ENCODE measurements at regions not wholly inside any gene's neighbourhood (a gene's known extent, or its start where the extent isn't known, plus 50 kb on each side); places are given as distances from the start of the nearest gene placed in this dataset.

- Histone ChIP-seq H3K4me3 (ENCODE audit: low read length in 3 of 3) (no peak overlapping the region), H3K27ac (ENCODE audit: low read depth in 2 of 2, low read length in 2 of 2) (no peak overlapping the region), H3K4me1 (ENCODE audit: control insufficient read depth in 2 of 3, insufficient read depth in 2 of 3, low read depth in 1 of 3, low read length in 3 of 3) (no peaks in the 10 kb centered on the region), H3K9ac (ENCODE audit: low read length in 3 of 3) (no peak overlapping the region), H3K27me3 (ENCODE audit: control insufficient read depth, insufficient read depth, low read length) (no peaks in the 10 kb centered on the region), H3K36me3 (ENCODE audit: control insufficient read depth in 2 of 3, insufficient read depth in 3 of 3, low read length in 3 of 3) (no peaks in the 10 kb centered on the region), H3K9me3 (ENCODE audit: control insufficient read depth in 2 of 3, insufficient read depth in 1 of 3, low read length in 3 of 3) (no peaks in the 10 kb centered on the region)
- TF ChIP-seq CTCF (IDR thresholded peaks at IDR 0.05; ENCODE audit: borderline replicate concordance, extremely low read depth, insufficient read depth): no peak
- DNase-seq: no peak
- FAIRE-seq: no peak
- intact Hi-C loops (cut with DNase I): no loop called here
These were observed 281.4 kb downstream of the SMOC2 start for GRCh38 chr6:168722397-168722796.

GRCh38 chr6:168721571-168721970 lies 280.6 kb downstream of the SMOC2 start:
- FAIRE-seq (no peak), DNase-seq (no peak)
- no peaks in the 10 kb centered on the region for H3K27me3 ChIP-seq (ENCODE audit: control insufficient read depth, insufficient read depth, low read length)
- no peak overlapping the region for H3K4me3 ChIP-seq (ENCODE audit: low read length in 3 of 3)
- H3K4me1 ChIP-seq (ENCODE audit: control insufficient read depth in 2 of 3, insufficient read depth in 2 of 3, low read depth in 1 of 3, low read length in 3 of 3): no peaks in the 10 kb centered on the region
- TF ChIP-seq CTCF (IDR thresholded peaks at IDR 0.05; ENCODE audit: borderline replicate concordance, extremely low read depth, insufficient read depth): no peak
- no peak overlapping the region for H3K27ac ChIP-seq (ENCODE audit: low read depth in 2 of 2, low read length in 2 of 2)
- H3K9me3 ChIP-seq (ENCODE audit: control insufficient read depth in 2 of 3, insufficient read depth in 1 of 3, low read length in 3 of 3): no peaks in the 10 kb centered on the region
- H3K9ac ChIP-seq (ENCODE audit: low read length in 3 of 3): no peak overlapping the region
- no peaks in the 10 kb centered on the region for H3K36me3 ChIP-seq (ENCODE audit: control insufficient read depth in 2 of 3, insufficient read depth in 3 of 3, low read length in 3 of 3)
- intact Hi-C loops (cut with DNase I): no loop called here

- FAIRE-seq (no peak), DNase-seq (no peak)
- TF ChIP-seq CTCF (IDR thresholded peaks at IDR 0.05; ENCODE audit: borderline replicate concordance, extremely low read depth, insufficient read depth): no peak
- H3K4me1 ChIP-seq (ENCODE audit: control insufficient read depth in 2 of 3, insufficient read depth in 2 of 3, low read depth in 1 of 3, low read length in 3 of 3): no peaks in the 10 kb centered on the region
- H3K27ac ChIP-seq (ENCODE audit: low read depth in 2 of 2, low read length in 2 of 2): no peak overlapping the region
- no peaks in the 10 kb centered on the region for H3K27me3 ChIP-seq (ENCODE audit: control insufficient read depth, insufficient read depth, low read length)
- H3K9ac ChIP-seq (ENCODE audit: low read length in 3 of 3): no peak overlapping the region
- intact Hi-C loops (cut with DNase I): no loop called here
- H3K36me3 ChIP-seq (ENCODE audit: control insufficient read depth in 2 of 3, insufficient read depth in 3 of 3, low read length in 3 of 3): no peaks in the 10 kb centered on the region
- no peak overlapping the region for H3K4me3 ChIP-seq (ENCODE audit: low read length in 3 of 3)
- H3K9me3 ChIP-seq (ENCODE audit: control insufficient read depth in 2 of 3, insufficient read depth in 1 of 3, low read length in 3 of 3): peaks cover 0 to 2% (median 0%) of the 10 kb centered on the region in 3 donors
These were observed 278.9 kb downstream of the SMOC2 start for GRCh38 chr6:168719901-168720300.

- H3K9ac ChIP-seq (ENCODE audit: low read length in 3 of 3): no peak overlapping the region
- TF ChIP-seq CTCF (IDR thresholded peaks at IDR 0.05; ENCODE audit: borderline replicate concordance, extremely low read depth, insufficient read depth): no peak
- no peak overlapping the region for H3K4me3 ChIP-seq (ENCODE audit: low read length in 3 of 3)
- FAIRE-seq (no peak), DNase-seq (no peak)
- no peaks in the 10 kb centered on the region for H3K27me3 ChIP-seq (ENCODE audit: control insufficient read depth, insufficient read depth, low read length)
- intact Hi-C loops (cut with DNase I): no loop called here
- no peaks in the 10 kb centered on the region for H3K36me3 ChIP-seq (ENCODE audit: control insufficient read depth in 2 of 3, insufficient read depth in 3 of 3, low read length in 3 of 3)
- H3K9me3 ChIP-seq (ENCODE audit: control insufficient read depth in 2 of 3, insufficient read depth in 1 of 3, low read length in 3 of 3): peaks cover 0 to 2% (median 0%) of the 10 kb centered on the region in 3 donors
- no peaks in the 10 kb centered on the region for H3K4me1 ChIP-seq (ENCODE audit: control insufficient read depth in 2 of 3, insufficient read depth in 2 of 3, low read depth in 1 of 3, low read length in 3 of 3)
- no peak overlapping the region for H3K27ac ChIP-seq (ENCODE audit: low read depth in 2 of 2, low read length in 2 of 2)
These were observed 278.0 kb downstream of the SMOC2 start for GRCh38 chr6:168718821-168719475.
